ENCODE measurements at regions not wholly inside any gene's neighbourhood (a gene's known extent, or its start where the extent isn't known, plus 50 kb on each side); places are given as distances from the start of the nearest gene placed in this dataset.

GRCh38 chr4:135144498-135144897 is 942.9 kb upstream of the PABPC4L start:
- TF ChIP-seq EZH2 (IDR thresholded peaks at IDR 0.05; ENCODE audit: borderline replicate concordance, low read length) (no peak), CTCF (conservative IDR thresholded peaks at IDR 0.05 in 1 of 2, IDR thresholded peaks at IDR 0.05 in 1 of 2; ENCODE audit: extremely low read depth in 1 of 2, insufficient read depth in 1 of 2, low read depth in 1 of 2, low read length in 2 of 2) (no peak)

Measured in mammary epithelial cell (primary cell).